ENCODE measurements at regions not wholly inside any gene's neighbourhood (a gene's known extent, or its start where the extent isn't known, plus 50 kb on each side); places are given as distances from the start of the nearest gene placed in this dataset.
A peak's percentile ranks its signal among the peaks of the same experiment; 100 is the strongest.
"Not testable (repeated sequence)": the region's sequence is repeated elsewhere in the genome, so short reads cannot be mapped to it uniquely, and the experiment has no call there.

- DNase-seq (ENCODE audit: low spot score): no peak
Measured at GRCh38 chr3:22691407-22691806, 511.7 kb upstream of the UBE2E2 start.

- no peak for DNase-seq (ENCODE audit: low spot score)
Measured at GRCh38 chr3:22691856-22692628, 511.1 kb upstream of the UBE2E2 start.

- no peak for DNase-seq (ENCODE audit: low spot score)
Measured at GRCh38 chr3:22700876-22701275, 502.3 kb upstream of the UBE2E2 start.

GRCh38 chr3:22704166-22704565 lies 499.0 kb upstream of the UBE2E2 start:
- no peak for DNase-seq (ENCODE audit: low spot score)

- DNase-seq (ENCODE audit: low spot score): peak; percentile 54
Measured at GRCh38 chr3:22704571-22705354, 498.4 kb upstream of the UBE2E2 start.

- not testable (repeated sequence) for DNase-seq (ENCODE audit: low spot score)
Measured at GRCh38 chr3:22706922-22707321, 496.2 kb upstream of the UBE2E2 start.

- DNase-seq (ENCODE audit: low spot score): no peak
Measured at GRCh38 chr3:22713936-22714335, 489.2 kb upstream of the UBE2E2 start.

GRCh38 chr3:22714749-22715148 lies 488.4 kb upstream of the UBE2E2 start:
- DNase-seq (ENCODE audit: low spot score): no peak

GRCh38 chr3:22720596-22720995 lies 482.5 kb upstream of the UBE2E2 start:
- no peak for DNase-seq (ENCODE audit: low spot score)

- DNase-seq (ENCODE audit: low spot score): no peak
Measured at GRCh38 chr3:22724420-22724819, 478.7 kb upstream of the UBE2E2 start.

- no peak for DNase-seq (ENCODE audit: low spot score)
Measured at GRCh38 chr3:22728406-22728805, 474.7 kb upstream of the UBE2E2 start.

- no peak for DNase-seq (ENCODE audit: low spot score)
Measured at GRCh38 chr3:22729212-22729611, 473.9 kb upstream of the UBE2E2 start.

- peak; percentile 21 for DNase-seq (ENCODE audit: low spot score)
Measured at GRCh38 chr3:22729981-22730380, 473.1 kb upstream of the UBE2E2 start.

- DNase-seq (ENCODE audit: low spot score): no peak
Measured at GRCh38 chr3:22730701-22731100, 472.4 kb upstream of the UBE2E2 start.

- no peak for DNase-seq (ENCODE audit: low spot score)
Measured at GRCh38 chr3:22731901-22732300, 471.2 kb upstream of the UBE2E2 start.

- DNase-seq (ENCODE audit: low spot score): no peak
Measured at GRCh38 chr3:22732641-22733040, 470.5 kb upstream of the UBE2E2 start.

GRCh38 chr3:22734207-22734606 lies 468.9 kb upstream of the UBE2E2 start:
- no peak for DNase-seq (ENCODE audit: low spot score)

- no peak for DNase-seq (ENCODE audit: low spot score)
Measured at GRCh38 chr3:22734756-22735155, 468.4 kb upstream of the UBE2E2 start.

- no peak for DNase-seq (ENCODE audit: low spot score)
Measured at GRCh38 chr3:22735373-22735772, 467.8 kb upstream of the UBE2E2 start.

- not testable (repeated sequence) for DNase-seq (ENCODE audit: low spot score)
Measured at GRCh38 chr3:22743386-22743785, 459.7 kb upstream of the UBE2E2 start.

GRCh38 chr3:22745321-22745720 lies 457.8 kb upstream of the UBE2E2 start:
- DNase-seq (ENCODE audit: low spot score): no peak

GRCh38 chr3:22746221-22746620 lies 456.9 kb upstream of the UBE2E2 start:
- no peak for DNase-seq (ENCODE audit: low spot score)

GRCh38 chr3:22748453-22749045 lies 454.6 kb upstream of the UBE2E2 start:
- DNase-seq (ENCODE audit: low spot score): no peak
